ENCODE measurements at regions not wholly inside any gene's neighbourhood (a gene's known extent, or its start where the extent isn't known, plus 50 kb on each side); places are given as distances from the start of the nearest gene placed in this dataset.
"Not testable (repeated sequence)": the region's sequence is repeated elsewhere in the genome, so short reads cannot be mapped to it uniquely, and the experiment has no call there.

GRCh38 chr10:15921423-15921945, 61.2 kb upstream of the MINDY3 start:
- DNase-seq (ENCODE audit: low read depth), result not testable (repeated sequence)

GRCh38 chr10:15931376-15931775, 71.1 kb upstream of the MINDY3 start:
- DNase-seq (ENCODE audit: low read depth), result no peak

- DNase-seq (ENCODE audit: low read depth), result not testable (repeated sequence)
Measured at GRCh38 chr10:15939543-15939942, 79.2 kb upstream of the MINDY3 start.

- no peak for DNase-seq (ENCODE audit: low read depth)
Measured at GRCh38 chr10:15943426-15943825, 83.1 kb upstream of the MINDY3 start.

- DNase-seq (ENCODE audit: low read depth), result no peak
Measured at GRCh38 chr10:15954188-15954587, 93.9 kb upstream of the MINDY3 start.

- DNase-seq (ENCODE audit: low read depth), result no peak
Measured at GRCh38 chr10:15960277-15960676, 100.0 kb upstream of the MINDY3 start.

- not testable (repeated sequence) for DNase-seq (ENCODE audit: low read depth)
Measured at GRCh38 chr10:15972736-15973135, 112.4 kb upstream of the MINDY3 start.

- DNase-seq (ENCODE audit: low read depth), result no peak
Measured at GRCh38 chr10:15985690-15986089, 125.4 kb upstream of the MINDY3 start.

GRCh38 chr10:15990535-15991129, 130.3 kb upstream of the MINDY3 start:
- DNase-seq (ENCODE audit: low read depth), result no peak

GRCh38 chr10:15997313-15997712, 137.0 kb upstream of the MINDY3 start:
- DNase-seq (ENCODE audit: low read depth), result no peak

GRCh38 chr10:16001581-16001980, 141.3 kb upstream of the MINDY3 start:
- no peak for DNase-seq (ENCODE audit: low read depth)

GRCh38 chr10:16009785-16010184, 149.5 kb upstream of the MINDY3 start:
- no peak for DNase-seq (ENCODE audit: low read depth)

GRCh38 chr10:16011548-16011947, 151.2 kb upstream of the MINDY3 start:
- DNase-seq (ENCODE audit: low read depth), result no peak

GRCh38 chr10:16014469-16014868, 154.2 kb upstream of the MINDY3 start:
- no peak for DNase-seq (ENCODE audit: low read depth)

GRCh38 chr10:16016688-16017087, 156.4 kb upstream of the MINDY3 start:
- no peak for DNase-seq (ENCODE audit: low read depth)

GRCh38 chr10:16020836-16021235, 160.5 kb upstream of the MINDY3 start:
- DNase-seq (ENCODE audit: low read depth), result no peak

- DNase-seq (ENCODE audit: low read depth), result not testable (repeated sequence)
Measured at GRCh38 chr10:16026832-16027231, 166.5 kb upstream of the MINDY3 start.

- DNase-seq (ENCODE audit: low read depth), result no peak
Measured at GRCh38 chr10:16030562-16030961, 170.3 kb upstream of the MINDY3 start.

- DNase-seq (ENCODE audit: low read depth), result no peak
Measured at GRCh38 chr10:16049050-16049449, 188.7 kb upstream of the MINDY3 start.

GRCh38 chr10:16049782-16050181, 189.5 kb upstream of the MINDY3 start:
- DNase-seq (ENCODE audit: low read depth), result no peak

- DNase-seq (ENCODE audit: low read depth), result no peak
Measured at GRCh38 chr10:16063350-16063749, 203.0 kb upstream of the MINDY3 start.

- DNase-seq (ENCODE audit: low read depth), result not testable (repeated sequence)
Measured at GRCh38 chr10:16083551-16083950, 223.2 kb upstream of the MINDY3 start.

- DNase-seq (ENCODE audit: low read depth), result no peak
Measured at GRCh38 chr10:16105082-16105481, 244.8 kb upstream of the MINDY3 start.
